IMR-90 (cell line): ENCODE measurements at regions not wholly inside any gene's neighbourhood (a gene's known extent, or its start where the extent isn't known, plus 50 kb on each side); places are given as distances from the start of the nearest gene placed in this dataset.

Source experiments
- ATAC-seq: fragments of 200-7000 bp; cut with Tn5 transposase; 2 replicates; pipeline ENCODE4 v1.9.1; 2020; ENCODE audit warnings: low read depth, mild to moderate bottlenecking, moderate library complexity
- BruUV-seq: library from RNA; stranded (reverse); fragments of 400-500 nt; replicated peaks from 2 replicates; lab custom pipeline; 2021; lab: Mats Ljungman, UMichigan
- CTCF ChIA-PET: fragments of 300-600 bp; formaldehyde crosslinking; extraction: SDS; loops from one replicate; lab custom pipeline; 2021; ENCODE audit warnings: antibody characterized with exemption; lab: Yijun Ruan, JAX
- POLR2A ChIA-PET: fragments of 300-600 bp; sonication (Branson Sonifier 250); formaldehyde crosslinking; loops from one replicate; lab custom pipeline; 2022; ENCODE audit warnings: antibody characterized with exemption; ENCODE audit not compliant: unreplicated experiment; lab: Charles Lee
- DNase-seq: peaks from one replicate; pipeline ENCODE4 v3.0.0; 2013
- H2AFZ ChIP-seq: replicated peaks from 2 replicates; pipeline ENCODE3; 2013; ENCODE audit warnings: low read length, mild to moderate bottlenecking; ENCODE audit not compliant: poor library complexity
- H2AK5ac ChIP-seq: 2 replicates; pipeline ENCODE4 v1.6.1; 2013; ENCODE audit warnings: low read depth, low read length, inconsistent platforms
- H2AK9ac ChIP-seq: replicated peaks from 2 replicates; pipeline ENCODE3; 2013; ENCODE audit warnings: mild to moderate bottlenecking, low read depth, low read length, moderate library complexity; ENCODE audit not compliant: poor library complexity
- H2BK120ac ChIP-seq: 2 replicates; pipeline ENCODE4 v1.6.1; 2013; ENCODE audit warnings: low read depth, low read length, inconsistent platforms
- H2BK15ac ChIP-seq: 3 replicates; pipeline ENCODE4 v1.6.1; 2013; ENCODE audit warnings: low read depth, low read length, inconsistent platforms
- H2BK20ac ChIP-seq: 2 replicates; pipeline ENCODE4 v1.6.1; 2013; ENCODE audit warnings: low read depth, mild to moderate bottlenecking, inconsistent platforms, low read length, moderate library complexity
- H2BK5ac ChIP-seq: 2 replicates; pipeline ENCODE4 v1.6.1; 2013; ENCODE audit warnings: mild to moderate bottlenecking, low read depth, low read length, inconsistent platforms; ENCODE audit not compliant: poor library complexity, severe bottlenecking
- H3K14ac ChIP-seq: replicated peaks from 2 replicates; pipeline ENCODE4 v1.6.1; 2013; ENCODE audit warnings: low read depth, low read length, inconsistent platforms
- H3K18ac ChIP-seq: 2 replicates; pipeline ENCODE4 v1.6.1; 2013; ENCODE audit warnings: low read depth, low read length, control low read depth
- H3K23ac ChIP-seq: 2 replicates; pipeline ENCODE4 v1.6.1; 2013; ENCODE audit warnings: low read depth, low read length, inconsistent platforms
- H3K27ac ChIP-seq: 2 replicates; pipeline ENCODE4 v1.5.1; 2013; ENCODE audit warnings: mild to moderate bottlenecking, control low read depth, low read length; ENCODE audit not compliant: insufficient read depth
- H3K27me3 ChIP-seq: 2 replicates; pipeline ENCODE4 v1.6.1; 2013; ENCODE audit warnings: low read length; ENCODE audit not compliant: control insufficient read depth, insufficient read depth
- H3K36me3 ChIP-seq: 2 replicates; pipeline ENCODE4 v1.6.1; 2013; ENCODE audit warnings: low read length, mixed read lengths; ENCODE audit not compliant: control insufficient read depth, insufficient read depth
- H3K4ac ChIP-seq: 2 replicates; pipeline ENCODE4 v1.6.1; 2013; ENCODE audit warnings: low read depth, low read length, inconsistent platforms
- H3K4me1 ChIP-seq: 2 replicates; pipeline ENCODE4 v1.6.1; 2013; ENCODE audit warnings: low read length, mixed read lengths; ENCODE audit not compliant: control insufficient read depth, insufficient read depth
- H3K4me2 ChIP-seq: 2 replicates; pipeline ENCODE4 v1.6.1; 2013; ENCODE audit warnings: low read depth, mild to moderate bottlenecking, control low read depth, low read length, moderate library complexity
- H3K4me3 ChIP-seq: 2 replicates; pipeline ENCODE4 v1.5.1; 2013; ENCODE audit warnings: low read depth, mild to moderate bottlenecking, control low read depth, low read length, moderate library complexity; ENCODE audit not compliant: insufficient read depth
- H3K56ac ChIP-seq: 2 replicates; pipeline ENCODE4 v1.6.1; 2013; ENCODE audit warnings: low read length, inconsistent platforms; ENCODE audit not compliant: insufficient read depth; ENCODE audit errors: extremely low read depth
- H3K79me1 ChIP-seq, 2 experiments: 2 replicates each; pipeline ENCODE4 v1.6.1; 2013; ENCODE audit warnings: low read length in 2 of 2, inconsistent platforms in 1 of 2, low read depth in 1 of 2
- H3K9ac ChIP-seq: 2 replicates; pipeline ENCODE4 v1.6.1; 2013; ENCODE audit warnings: low read depth, low read length, control low read depth
- H3K9me1 ChIP-seq: 2 replicates; pipeline ENCODE4 v1.6.1; 2013; ENCODE audit warnings: low read length, inconsistent platforms; ENCODE audit not compliant: insufficient read depth
- H3K9me3 ChIP-seq: 2 replicates; pipeline ENCODE4 v1.6.1; 2013; ENCODE audit warnings: low read length; ENCODE audit not compliant: control insufficient read depth, insufficient read depth
- H4K20me1 ChIP-seq: 2 replicates; pipeline ENCODE4 v1.6.1; 2013; ENCODE audit warnings: low read length, inconsistent platforms; ENCODE audit not compliant: insufficient read depth
- H4K5ac ChIP-seq: 2 replicates; pipeline ENCODE4 v1.6.1; 2013; ENCODE audit warnings: mild to moderate bottlenecking, low read depth, low read length, control low read depth
- H4K8ac ChIP-seq, 2 experiments: 2 replicates each; pipeline ENCODE4 v1.6.1; 2013; ENCODE audit warnings: low read depth in 2 of 2, low read length in 2 of 2, control low read depth in 1 of 2, inconsistent platforms in 1 of 2
- H4K91ac ChIP-seq: 2 replicates; pipeline ENCODE4 v1.6.1; 2013; ENCODE audit warnings: low read depth, low read length, inconsistent platforms; ENCODE audit not compliant: insufficient read depth
- BHLHE40 ChIP-seq: fragments of 150-350 bp; IDR thresholded peaks from 2 replicates; pipeline ENCODE4 v1.6.1; 2016; ENCODE audit warnings: mild to moderate bottlenecking, low read depth, low read length
- CEBPB ChIP-seq: IDR thresholded peaks from 2 replicates; pipeline ENCODE4 v1.6.1; 2012; ENCODE audit warnings: low read depth, low read length, improper control_type of control experiment
- CHD1 ChIP-seq: IDR thresholded peaks from 2 replicates; pipeline ENCODE4 v1.6.1; 2012; ENCODE audit warnings: low read depth, low read length, improper control_type of control experiment
- FOS ChIP-seq: fragments of 150-350 bp; IDR thresholded peaks from 2 replicates; pipeline ENCODE4 v1.6.1; 2016; ENCODE audit warnings: low read depth, low read length
- MAFK ChIP-seq: IDR thresholded peaks from 2 replicates; pipeline ENCODE4 v1.6.1; 2012; ENCODE audit warnings: low read depth, low read length, improper control_type of control experiment
- MAZ ChIP-seq: IDR thresholded peaks from 2 replicates; pipeline ENCODE4 v1.6.1; 2012; ENCODE audit warnings: low read depth, mild to moderate bottlenecking, low read length, improper control_type of control experiment, moderate library complexity, borderline replicate concordance
- MXI1 ChIP-seq: IDR thresholded peaks from 2 replicates; pipeline ENCODE4 v1.6.1; 2012; ENCODE audit warnings: low read depth, mild to moderate bottlenecking, low read length, moderate library complexity, borderline replicate concordance
- NFE2L2 ChIP-seq: fragments of 150-350 bp; IDR thresholded peaks from 2 replicates; pipeline ENCODE4 v1.6.1; 2016; ENCODE audit warnings: low read depth, mild to moderate bottlenecking, low read length
- POLR2A ChIP-seq: IDR thresholded peaks from 2 replicates; pipeline ENCODE4 v1.6.1; 2012; ENCODE audit warnings: mild to moderate bottlenecking, low read depth, low read length
- RAD21 ChIP-seq: IDR thresholded peaks from 2 replicates; pipeline ENCODE4 v1.6.1; 2012; ENCODE audit warnings: low read length, improper control_type of control experiment
- RCOR1 ChIP-seq: IDR thresholded peaks from 2 replicates; pipeline ENCODE4 v1.6.1; 2012; ENCODE audit warnings: mild to moderate bottlenecking, low read length, improper control_type of control experiment; ENCODE audit not compliant: insufficient replicate concordance
- RFX5 ChIP-seq: IDR thresholded peaks from 2 replicates; pipeline ENCODE4 v1.8.0; 2012; ENCODE audit warnings: low read depth, mild to moderate bottlenecking, low read length, moderate library complexity
- SMC3 ChIP-seq: fragments of 150-350 bp; IDR thresholded peaks from 2 replicates; pipeline ENCODE4 v1.6.1; 2016; ENCODE audit warnings: low read depth, mild to moderate bottlenecking, antibody characterized with exemption, low read length, moderate library complexity
- WGBS, 2 experiments: methylation state at CpG; one replicate each; pipeline versions ENCODE4 v1.1.5 to v1.1.7; 2013; ENCODE audit warnings: missing lambda C conversion rate in 2 of 2; ENCODE audit not compliant: insufficient read length in 1 of 2; ENCODE audit errors: extremely low coverage in 2 of 2; 5-methylcytosine and 5-hydroxymethylcytosine counted together
- dilution Hi-C: fragments of 300-500 bp; cut with HindIII; formaldehyde crosslinking; loops from one replicate; pipeline ENCODE4 v1.14.3; 2018; ENCODE audit warnings: low sequenced_read_pairs; ENCODE audit not compliant: unreplicated experiment
- in situ Hi-C: fragments of 300-500 bp; cut with MboI; formaldehyde crosslinking; loops from 3 replicates; pipeline ENCODE4 v1.14.3; 2019; ENCODE audit warnings: low sequenced_read_pairs, inconsistent platforms, mixed read lengths
- intact Hi-C: fragments of 100-400 bp; cut with micrococcal nuclease; formaldehyde crosslinking; loops from 2 replicates; pipeline ENCODE4 v1.10.0; 2022
- TF ChIP-seq, protein P1 (sequence below): conservative IDR thresholded peaks from 2 replicates; pipeline ENCODE4 v1.5.1; 2012; ENCODE audit warnings: mild to moderate bottlenecking, low read depth, low read length, improper control_type of control experiment
- TF ChIP-seq, protein P2 (sequence below): fragments of 150-350 bp; IDR thresholded peaks from 2 replicates; pipeline ENCODE4 v1.6.1; 2016; ENCODE audit warnings: low read depth, mild to moderate bottlenecking, low read length, moderate library complexity, borderline replicate concordance
- TF ChIP-seq, protein P3 (sequence below): fragments of 150-350 bp; IDR thresholded peaks from 2 replicates; pipeline ENCODE4 v1.6.1; 2017; ENCODE audit warnings: mild to moderate bottlenecking, antibody characterized with exemption, low read length, low read depth

DNA sequence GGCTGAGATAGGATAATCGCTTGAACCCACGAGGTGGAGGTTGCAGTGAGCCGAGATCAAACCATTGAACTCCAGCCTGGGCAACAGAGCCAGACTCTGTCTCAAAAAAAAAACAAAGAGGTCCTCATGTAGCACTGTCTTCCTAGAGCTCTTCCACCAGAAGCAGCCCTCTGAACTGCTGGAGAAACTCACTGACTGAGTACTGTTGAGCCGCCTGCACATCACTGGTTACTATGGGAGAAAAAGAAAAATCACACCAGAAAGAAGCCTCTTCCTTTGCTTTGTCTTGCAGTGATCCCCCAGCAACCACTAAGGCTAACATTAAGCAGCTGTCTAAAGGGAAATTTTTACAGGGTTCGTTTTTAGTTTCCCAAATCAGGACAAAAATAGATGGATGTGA, 112.9 kb upstream of the LYPLAL1 start:
- no TSS peak for BruUV-seq
- POLR2A ChIA-PET: no interaction called here
- Histone ChIP-seq H3K4me1 (no peaks in the 10 kb centered on the region), H3K9ac (no peak overlapping the region), H2BK5ac (no peak overlapping the region), H3K9me3 (no peaks in the 10 kb centered on the region), H3K79me1 (no peaks in the 10 kb centered on the region), H2BK20ac (no peak overlapping the region), H3K4ac (no peak overlapping the region), H3K56ac (no peak overlapping the region), H3K9me1 (no peaks in the 10 kb centered on the region), H4K8ac (no peak overlapping the region), H4K20me1 (no peaks in the 10 kb centered on the region), H3K4me2 (no peak overlapping the region), H2BK15ac (no peak overlapping the region), H3K18ac (no peak overlapping the region), H3K23ac (no peak overlapping the region), H4K91ac (no peak overlapping the region), H3K4me3 (no peak overlapping the region), H2BK120ac (no peak overlapping the region), H3K27ac (no peak overlapping the region), H2AK5ac (no peak overlapping the region), H3K27me3 (no peaks in the 10 kb centered on the region), H2AK9ac (no peak overlapping the region), H4K5ac (no peak overlapping the region), H3K14ac (no peak overlapping the region), H2AFZ (no peak overlapping the region), H3K36me3 (no peaks in the 10 kb centered on the region)
- CTCF ChIA-PET: no interaction called here
- in situ Hi-C loops: loop anchor here (10.0 kb wide), 1 partner anchor 576 kb away; no protein-coding TSS in a partner anchor
- TF ChIP-seq RFX5 (no peak), FOS (no peak), RAD21 (no peak), SMC3 (no peak), CHD1 (no peak), NFE2L2 (no peak), MAZ (no peak), MAFK (no peak), RCOR1 (no peak), CEBPB (no peak), MXI1 (no peak), BHLHE40 (no peak), POLR2A (no peak)
- TF ChIP-seq, protein P1, sequence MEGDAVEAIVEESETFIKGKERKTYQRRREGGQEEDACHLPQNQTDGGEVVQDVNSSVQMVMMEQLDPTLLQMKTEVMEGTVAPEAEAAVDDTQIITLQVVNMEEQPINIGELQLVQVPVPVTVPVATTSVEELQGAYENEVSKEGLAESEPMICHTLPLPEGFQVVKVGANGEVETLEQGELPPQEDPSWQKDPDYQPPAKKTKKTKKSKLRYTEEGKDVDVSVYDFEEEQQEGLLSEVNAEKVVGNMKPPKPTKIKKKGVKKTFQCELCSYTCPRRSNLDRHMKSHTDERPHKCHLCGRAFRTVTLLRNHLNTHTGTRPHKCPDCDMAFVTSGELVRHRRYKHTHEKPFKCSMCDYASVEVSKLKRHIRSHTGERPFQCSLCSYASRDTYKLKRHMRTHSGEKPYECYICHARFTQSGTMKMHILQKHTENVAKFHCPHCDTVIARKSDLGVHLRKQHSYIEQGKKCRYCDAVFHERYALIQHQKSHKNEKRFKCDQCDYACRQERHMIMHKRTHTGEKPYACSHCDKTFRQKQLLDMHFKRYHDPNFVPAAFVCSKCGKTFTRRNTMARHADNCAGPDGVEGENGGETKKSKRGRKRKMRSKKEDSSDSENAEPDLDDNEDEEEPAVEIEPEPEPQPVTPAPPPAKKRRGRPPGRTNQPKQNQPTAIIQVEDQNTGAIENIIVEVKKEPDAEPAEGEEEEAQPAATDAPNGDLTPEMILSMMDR: no peak
- TF ChIP-seq, protein P2, sequence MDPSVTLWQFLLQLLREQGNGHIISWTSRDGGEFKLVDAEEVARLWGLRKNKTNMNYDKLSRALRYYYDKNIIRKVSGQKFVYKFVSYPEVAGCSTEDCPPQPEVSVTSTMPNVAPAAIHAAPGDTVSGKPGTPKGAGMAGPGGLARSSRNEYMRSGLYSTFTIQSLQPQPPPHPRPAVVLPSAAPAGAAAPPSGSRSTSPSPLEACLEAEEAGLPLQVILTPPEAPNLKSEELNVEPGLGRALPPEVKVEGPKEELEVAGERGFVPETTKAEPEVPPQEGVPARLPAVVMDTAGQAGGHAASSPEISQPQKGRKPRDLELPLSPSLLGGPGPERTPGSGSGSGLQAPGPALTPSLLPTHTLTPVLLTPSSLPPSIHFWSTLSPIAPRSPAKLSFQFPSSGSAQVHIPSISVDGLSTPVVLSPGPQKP: no peak
- TF ChIP-seq, protein P3, sequence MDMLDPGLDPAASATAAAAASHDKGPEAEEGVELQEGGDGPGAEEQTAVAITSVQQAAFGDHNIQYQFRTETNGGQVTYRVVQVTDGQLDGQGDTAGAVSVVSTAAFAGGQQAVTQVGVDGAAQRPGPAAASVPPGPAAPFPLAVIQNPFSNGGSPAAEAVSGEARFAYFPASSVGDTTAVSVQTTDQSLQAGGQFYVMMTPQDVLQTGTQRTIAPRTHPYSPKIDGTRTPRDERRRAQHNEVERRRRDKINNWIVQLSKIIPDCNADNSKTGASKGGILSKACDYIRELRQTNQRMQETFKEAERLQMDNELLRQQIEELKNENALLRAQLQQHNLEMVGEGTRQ: no peak
- dilution Hi-C loops: no loop called here
- intact Hi-C loops: loop anchor here (5.0 kb wide), 1 partner anchor 752 kb away; no protein-coding TSS in a partner anchor
- DNase-seq (no peak), ATAC-seq (no peak)
- 100% methylated on average over 3 of the region's 5 CpGs; no CpG with 5 or more reads in 1 of the 2 experiments for WGBS, 2 experiments
